ENCODE measurements at regions not wholly inside any gene's neighbourhood (a gene's known extent, or its start where the extent isn't known, plus 50 kb on each side); places are given as distances from the start of the nearest gene placed in this dataset.

GRCh38 chr2:221112744-221113143 is 459.4 kb downstream of the EPHA4 start:
- no peaks in the 10 kb centered on the region for H3K4me1 ChIP-seq (ENCODE audit: control insufficient read depth in 2 of 2, insufficient read depth in 1 of 2, low read depth in 1 of 2, low read length in 2 of 2)
- no peak overlapping the region for H3K9ac ChIP-seq (ENCODE audit: low read depth, low read length, poor library complexity)
- no peak overlapping the region for H4K91ac ChIP-seq (ENCODE audit: low read depth, low read length, poor library complexity)
- H3K4me2 ChIP-seq (ENCODE audit: insufficient read depth, low read length, poor library complexity, severe bottlenecking): no peak overlapping the region
- no peak overlapping the region for H3K23ac ChIP-seq (ENCODE audit: low read depth, low read length, poor library complexity)
- no peak overlapping the region for H3K4me3 ChIP-seq (ENCODE audit: low read length in 2 of 2)
- H4K8ac ChIP-seq (ENCODE audit: low read depth, low read length): no peak overlapping the region
- H2BK12ac ChIP-seq (ENCODE audit: low read length): no peak overlapping the region
- no CpG with 5 or more reads among the region's 3 CpGs for WGBS, 2 donors (ENCODE audit: extremely low coverage in 2 of 2, insufficient read length in 2 of 2, insufficient replicate concordance in 1 of 2)
- no peaks in the 10 kb centered on the region for H3K36me3 ChIP-seq (replicated peaks in 1 of 2; ENCODE audit: control insufficient read depth in 2 of 2, insufficient read depth in 2 of 2, low read length in 2 of 2)
- no peaks in the 10 kb centered on the region for H3K79me1 ChIP-seq (ENCODE audit: low read depth, low read length)
- no peak overlapping the region for H2AK5ac ChIP-seq (ENCODE audit: low read depth, low read length)
- DNase-seq (ENCODE audit: low spot score): no peak
- H3K27ac ChIP-seq (replicated peaks; ENCODE audit: low read length): no peak overlapping the region
- H2BK5ac ChIP-seq (ENCODE audit: low read length): no peak overlapping the region
- H3K27me3 ChIP-seq (ENCODE audit: control insufficient read depth in 3 of 3, insufficient read depth in 3 of 3, low read depth in 1 of 3, low read length in 3 of 3): no peaks in the 10 kb centered on the region
- no peak overlapping the region for H3K18ac ChIP-seq (ENCODE audit: low read length)
- no peak overlapping the region for H2BK15ac ChIP-seq (ENCODE audit: low read length)
- H3K14ac ChIP-seq (ENCODE audit: low read length): no peak overlapping the region
- no peak overlapping the region for H2BK120ac ChIP-seq (ENCODE audit: low read depth, low read length)
- H3K4ac ChIP-seq (ENCODE audit: low read length): no peak overlapping the region
- H2AFZ ChIP-seq (ENCODE audit: low read length): no peak overlapping the region
- H3K9me3 ChIP-seq (replicated peaks in 1 of 2; ENCODE audit: control insufficient read depth in 2 of 2, insufficient read depth in 1 of 2, low read depth in 1 of 2, low read length in 2 of 2): no peaks in the 10 kb centered on the region

- H2BK5ac ChIP-seq (ENCODE audit: low read length): no peak overlapping the region
- no peak overlapping the region for H4K91ac ChIP-seq (ENCODE audit: low read depth, low read length, poor library complexity)
- H2BK120ac ChIP-seq (ENCODE audit: low read depth, low read length): no peak overlapping the region
- no peak overlapping the region for H2BK15ac ChIP-seq (ENCODE audit: low read length)
- H3K4me1 ChIP-seq (ENCODE audit: control insufficient read depth in 2 of 2, insufficient read depth in 1 of 2, low read depth in 1 of 2, low read length in 2 of 2): no peaks in the 10 kb centered on the region
- no peak overlapping the region for H3K4me3 ChIP-seq (ENCODE audit: low read length in 2 of 2)
- H2AFZ ChIP-seq (ENCODE audit: low read length): no peak overlapping the region
- WGBS, 2 donors (ENCODE audit: extremely low coverage in 2 of 2, insufficient read length in 2 of 2, insufficient replicate concordance in 1 of 2): no CpG with 5 or more reads among the region's 3 CpGs
- H2AK5ac ChIP-seq (ENCODE audit: low read depth, low read length): no peak overlapping the region
- no peak overlapping the region for H4K8ac ChIP-seq (ENCODE audit: low read depth, low read length)
- no peak overlapping the region for H3K9ac ChIP-seq (ENCODE audit: low read depth, low read length, poor library complexity)
- no peak overlapping the region for H3K27ac ChIP-seq (replicated peaks; ENCODE audit: low read length)
- no peak overlapping the region for H3K18ac ChIP-seq (ENCODE audit: low read length)
- no peak overlapping the region for H3K23ac ChIP-seq (ENCODE audit: low read depth, low read length, poor library complexity)
- no peak overlapping the region for H2BK12ac ChIP-seq (ENCODE audit: low read length)
- H3K27me3 ChIP-seq (ENCODE audit: control insufficient read depth in 3 of 3, insufficient read depth in 3 of 3, low read depth in 1 of 3, low read length in 3 of 3): no peaks in the 10 kb centered on the region
- H3K79me1 ChIP-seq (ENCODE audit: low read depth, low read length): no peaks in the 10 kb centered on the region
- no peak overlapping the region for H3K4me2 ChIP-seq (ENCODE audit: insufficient read depth, low read length, poor library complexity, severe bottlenecking)
- H3K14ac ChIP-seq (ENCODE audit: low read length): no peak overlapping the region
- no peak overlapping the region for H3K4ac ChIP-seq (ENCODE audit: low read length)
- H3K9me3 ChIP-seq (replicated peaks in 1 of 2; ENCODE audit: control insufficient read depth in 2 of 2, insufficient read depth in 1 of 2, low read depth in 1 of 2, low read length in 2 of 2): no peaks in the 10 kb centered on the region
- H3K36me3 ChIP-seq (replicated peaks in 1 of 2; ENCODE audit: control insufficient read depth in 2 of 2, insufficient read depth in 2 of 2, low read length in 2 of 2): no peaks in the 10 kb centered on the region
- DNase-seq (ENCODE audit: low spot score): no peak
Measured at GRCh38 chr2:221115944-221116343, 456.2 kb downstream of the EPHA4 start.

GRCh38 chr2:221120643-221121042 is 451.5 kb downstream of the EPHA4 start:
- no peak overlapping the region for H4K91ac ChIP-seq (ENCODE audit: low read depth, low read length, poor library complexity)
- H3K9me3 ChIP-seq (replicated peaks in 1 of 2; ENCODE audit: control insufficient read depth in 2 of 2, insufficient read depth in 1 of 2, low read depth in 1 of 2, low read length in 2 of 2): no peaks in the 10 kb centered on the region
- no peak overlapping the region for H2BK5ac ChIP-seq (ENCODE audit: low read length)
- H3K4me1 ChIP-seq (ENCODE audit: control insufficient read depth in 2 of 2, insufficient read depth in 1 of 2, low read depth in 1 of 2, low read length in 2 of 2): peaks cover 0 to 4% of the 10 kb centered on the region in 2 donors
- DNase-seq (ENCODE audit: low spot score): no peak
- no peak overlapping the region for H2AK5ac ChIP-seq (ENCODE audit: low read depth, low read length)
- H4K8ac ChIP-seq (ENCODE audit: low read depth, low read length): no peak overlapping the region
- no peak overlapping the region for H2BK12ac ChIP-seq (ENCODE audit: low read length)
- no peak overlapping the region for H3K9ac ChIP-seq (ENCODE audit: low read depth, low read length, poor library complexity)
- H3K27me3 ChIP-seq (ENCODE audit: control insufficient read depth in 3 of 3, insufficient read depth in 3 of 3, low read depth in 1 of 3, low read length in 3 of 3): no peaks in the 10 kb centered on the region
- H3K14ac ChIP-seq (ENCODE audit: low read length): no peak overlapping the region
- H3K27ac ChIP-seq (replicated peaks; ENCODE audit: low read length): no peak overlapping the region
- no peak overlapping the region for H3K4me3 ChIP-seq (ENCODE audit: low read length in 2 of 2)
- no peak overlapping the region for H2BK120ac ChIP-seq (ENCODE audit: low read depth, low read length)
- no peak overlapping the region for H3K23ac ChIP-seq (ENCODE audit: low read depth, low read length, poor library complexity)
- H3K4ac ChIP-seq (ENCODE audit: low read length): no peak overlapping the region
- H2AFZ ChIP-seq (ENCODE audit: low read length): no peak overlapping the region
- H2BK15ac ChIP-seq (ENCODE audit: low read length): no peak overlapping the region
- H3K18ac ChIP-seq (ENCODE audit: low read length): no peak overlapping the region
- no CpG with 5 or more reads among the region's 2 CpGs for WGBS, 2 donors (ENCODE audit: extremely low coverage in 2 of 2, insufficient read length in 2 of 2, insufficient replicate concordance in 1 of 2)
- H3K79me1 ChIP-seq (ENCODE audit: low read depth, low read length): no peaks in the 10 kb centered on the region
- H3K4me2 ChIP-seq (ENCODE audit: insufficient read depth, low read length, poor library complexity, severe bottlenecking): no peak overlapping the region
- no peaks in the 10 kb centered on the region for H3K36me3 ChIP-seq (replicated peaks in 1 of 2; ENCODE audit: control insufficient read depth in 2 of 2, insufficient read depth in 2 of 2, low read length in 2 of 2)

- Histone ChIP-seq H3K27ac (replicated peaks; ENCODE audit: low read length) (no peak overlapping the region), H3K9ac (ENCODE audit: low read depth, low read length, poor library complexity) (no peak overlapping the region), H4K8ac (ENCODE audit: low read depth, low read length) (no peak overlapping the region), H2BK5ac (ENCODE audit: low read length) (no peak overlapping the region), H3K9me3 (replicated peaks in 1 of 2; ENCODE audit: control insufficient read depth in 2 of 2, insufficient read depth in 1 of 2, low read depth in 1 of 2, low read length in 2 of 2) (peaks cover 1 to 3% of the 10 kb centered on the region in 2 donors), H2BK12ac (ENCODE audit: low read length) (no peak overlapping the region), H3K27me3 (ENCODE audit: control insufficient read depth in 3 of 3, insufficient read depth in 3 of 3, low read depth in 1 of 3, low read length in 3 of 3) (no peaks in the 10 kb centered on the region), H3K23ac (ENCODE audit: low read depth, low read length, poor library complexity) (no peak overlapping the region), H3K14ac (ENCODE audit: low read length) (no peak overlapping the region), H2AFZ (ENCODE audit: low read length) (no peak overlapping the region), H3K4me1 (ENCODE audit: control insufficient read depth in 2 of 2, insufficient read depth in 1 of 2, low read depth in 1 of 2, low read length in 2 of 2) (peaks cover 0 to 4% of the 10 kb centered on the region in 2 donors), H3K4ac (ENCODE audit: low read length) (no peak overlapping the region), H3K36me3 (replicated peaks in 1 of 2; ENCODE audit: control insufficient read depth in 2 of 2, insufficient read depth in 2 of 2, low read length in 2 of 2) (no peaks in the 10 kb centered on the region), H2BK120ac (ENCODE audit: low read depth, low read length) (no peak overlapping the region), H3K4me3 (ENCODE audit: low read length in 2 of 2) (no peak overlapping the region), H2AK5ac (ENCODE audit: low read depth, low read length) (no peak overlapping the region), H3K4me2 (ENCODE audit: insufficient read depth, low read length, poor library complexity, severe bottlenecking) (no peak overlapping the region), H2BK15ac (ENCODE audit: low read length) (no peak overlapping the region), H4K91ac (ENCODE audit: low read depth, low read length, poor library complexity) (no peak overlapping the region), H3K18ac (ENCODE audit: low read length) (no peak overlapping the region), H3K79me1 (ENCODE audit: low read depth, low read length) (no peaks in the 10 kb centered on the region)
- WGBS, 2 donors (ENCODE audit: extremely low coverage in 2 of 2, insufficient read length in 2 of 2, insufficient replicate concordance in 1 of 2): no CpG with 5 or more reads among the region's 3 CpGs
- DNase-seq (ENCODE audit: low spot score): no peak
Measured at GRCh38 chr2:221123396-221123795, 448.7 kb downstream of the EPHA4 start.

Measured in neuronal stem cell (in vitro differentiated cells).